HCEC 1CT (cell line): ENCODE measurements at regions not wholly inside any gene's neighbourhood (a gene's known extent, or its start where the extent isn't known, plus 50 kb on each side); places are given as distances from the start of the nearest gene placed in this dataset.

ENCODE experiments used
- DNase-seq: peaks from one replicate; pipeline ENCODE4 v3.0.0-alpha.2; 2017

DNA sequence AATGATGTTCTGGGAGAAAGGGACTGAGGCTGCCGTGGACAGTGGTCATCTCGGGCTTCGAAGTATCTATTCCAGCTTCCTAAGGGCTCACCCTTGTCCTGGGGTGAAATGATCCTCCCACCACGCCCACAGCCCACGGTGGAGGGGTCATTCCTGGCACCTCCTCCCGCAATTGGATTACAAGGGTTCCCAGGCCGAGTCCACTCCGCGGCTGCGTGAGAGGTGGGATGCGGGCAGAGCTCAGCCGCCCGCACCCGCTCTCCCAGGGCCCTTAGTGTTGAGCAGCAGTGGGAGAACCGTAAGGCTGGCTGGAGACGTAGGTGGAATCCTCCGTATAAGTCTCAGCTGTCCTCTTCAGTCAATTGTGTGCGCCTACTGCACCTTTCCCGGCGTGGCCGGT is 273.3 kb upstream of the ADAMTS16 start:
- DNase-seq: no peak

DNA sequence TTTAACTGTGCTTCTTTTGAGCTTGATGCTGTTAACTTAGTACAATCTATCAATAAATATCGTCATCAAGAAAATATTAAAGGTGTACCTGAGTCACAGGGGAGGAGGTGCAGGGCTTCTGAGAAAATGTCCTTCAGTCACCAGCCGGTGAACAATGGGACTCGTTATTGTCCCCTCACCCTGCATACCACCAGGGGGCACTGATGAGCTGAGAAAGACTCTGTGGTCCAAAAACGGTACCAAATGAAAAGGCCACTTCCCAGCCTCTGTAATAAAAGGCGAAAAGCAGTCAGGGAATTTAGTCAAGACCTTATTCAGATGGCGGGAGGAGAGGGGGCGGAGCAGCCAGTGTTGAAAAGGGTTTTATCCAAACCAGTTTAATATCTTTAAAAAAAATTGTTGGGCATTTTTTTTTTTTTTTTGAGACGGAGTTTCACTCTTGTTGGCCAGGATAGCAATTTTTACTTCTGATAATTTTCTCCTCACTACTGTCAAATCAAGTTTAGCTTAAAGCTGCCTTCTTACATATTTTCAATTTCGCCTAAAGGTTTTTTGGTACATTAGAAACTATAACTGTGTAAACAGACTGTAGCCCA is 271.9 kb upstream of the ADAMTS16 start:
- no peak for DNase-seq

DNA sequence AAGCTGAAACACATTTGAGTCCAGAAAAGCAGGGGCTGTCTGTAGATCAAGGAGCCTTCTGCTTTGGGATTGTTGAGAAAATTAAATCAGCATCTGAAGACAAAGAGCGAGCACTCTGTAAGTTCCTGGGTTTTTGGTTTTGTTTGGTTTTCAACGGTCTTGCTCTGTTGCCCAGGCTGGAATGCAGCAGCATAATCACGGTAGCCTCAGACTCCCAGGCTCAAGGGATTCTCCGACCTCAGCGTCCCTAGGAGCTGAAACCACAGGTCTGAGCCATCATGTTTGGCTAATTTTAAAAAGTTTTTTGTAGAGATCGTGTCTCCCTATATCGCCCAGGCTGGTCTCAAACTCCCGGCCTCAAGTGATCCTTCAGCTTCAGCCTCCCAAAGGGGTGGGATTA is 266.5 kb upstream of the ADAMTS16 start:
- no peak for DNase-seq

DNA sequence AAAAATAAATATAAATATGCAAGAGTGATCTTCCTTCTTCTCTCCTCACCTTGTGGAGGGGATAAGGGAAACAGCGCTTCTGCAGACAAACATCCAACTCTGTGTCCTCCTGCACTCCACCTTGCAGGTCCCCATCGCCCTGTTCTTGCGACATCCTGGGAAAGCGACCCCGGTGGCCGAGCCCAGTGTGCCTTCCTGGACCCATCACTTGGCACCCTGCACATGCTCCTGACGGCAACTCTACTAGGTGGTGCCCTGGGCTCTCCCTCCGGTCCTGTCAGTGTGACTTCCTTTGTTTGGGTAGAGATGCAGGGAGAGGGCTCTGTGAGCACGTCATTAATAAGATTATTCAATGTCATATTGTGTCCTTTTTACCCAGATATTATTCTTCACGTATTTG is 266.0 kb upstream of the ADAMTS16 start:
- DNase-seq: no peak

DNA sequence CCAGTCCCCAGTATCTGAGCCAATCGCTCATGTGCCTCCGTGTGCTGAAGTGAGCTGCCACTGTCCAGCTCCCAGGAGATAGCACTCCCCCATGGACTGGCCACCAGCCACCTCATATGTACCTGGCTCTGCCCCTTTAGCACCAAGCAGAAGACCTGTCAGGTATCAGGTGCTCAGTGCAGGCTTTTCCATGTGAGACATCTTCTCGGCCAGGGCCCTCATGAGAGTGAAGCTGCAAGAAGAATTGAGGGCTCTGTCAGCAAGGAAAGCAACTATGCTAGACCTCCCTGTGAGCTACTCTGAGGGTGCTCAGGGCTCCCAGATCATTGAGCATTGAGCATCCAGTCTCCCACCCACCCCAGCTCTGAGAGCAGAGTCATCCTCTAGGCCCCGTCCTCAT is 264.2 kb upstream of the ADAMTS16 start:
- DNase-seq: no peak

DNA sequence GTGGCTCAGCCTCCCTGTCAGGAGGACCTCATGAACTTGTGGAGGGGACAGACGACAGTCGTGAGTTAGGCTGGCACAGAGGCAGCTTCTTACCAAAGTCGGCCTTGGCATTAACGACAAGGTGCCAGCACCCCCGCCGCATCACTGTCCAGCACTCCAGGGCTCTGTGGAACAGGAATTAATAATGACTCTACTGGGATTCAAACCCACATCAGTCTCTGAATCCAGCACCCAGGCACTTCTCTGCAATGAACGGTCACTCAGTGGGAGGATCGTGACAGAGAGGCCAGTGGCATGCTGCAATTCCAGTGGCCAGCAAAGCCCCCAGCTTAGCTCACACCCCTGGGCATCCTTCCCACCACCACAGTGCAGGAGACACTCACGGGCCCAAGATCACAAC is 263.3 kb upstream of the ADAMTS16 start:
- DNase-seq: no peak

DNA sequence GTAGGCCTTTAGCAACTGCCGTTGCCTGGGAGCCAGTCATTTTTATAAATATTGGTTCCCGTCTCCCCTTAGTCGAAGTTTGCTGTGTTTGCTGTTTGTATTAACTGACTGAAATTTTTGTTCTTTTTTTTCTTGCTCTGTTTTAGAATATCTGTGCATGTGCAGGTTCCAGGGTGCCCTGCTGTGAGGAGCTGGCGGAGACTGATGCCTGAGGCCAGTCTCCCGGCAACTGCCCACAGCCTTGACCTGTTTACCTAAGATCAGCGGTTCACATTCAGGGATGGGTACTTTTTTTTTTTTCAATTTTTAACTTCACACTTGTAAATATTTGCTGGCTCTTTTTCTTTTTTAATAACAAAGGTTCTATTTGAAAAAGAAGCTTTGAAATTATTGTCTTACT is 262.6 kb upstream of the ADAMTS16 start:
- DNase-seq: no peak

DNA sequence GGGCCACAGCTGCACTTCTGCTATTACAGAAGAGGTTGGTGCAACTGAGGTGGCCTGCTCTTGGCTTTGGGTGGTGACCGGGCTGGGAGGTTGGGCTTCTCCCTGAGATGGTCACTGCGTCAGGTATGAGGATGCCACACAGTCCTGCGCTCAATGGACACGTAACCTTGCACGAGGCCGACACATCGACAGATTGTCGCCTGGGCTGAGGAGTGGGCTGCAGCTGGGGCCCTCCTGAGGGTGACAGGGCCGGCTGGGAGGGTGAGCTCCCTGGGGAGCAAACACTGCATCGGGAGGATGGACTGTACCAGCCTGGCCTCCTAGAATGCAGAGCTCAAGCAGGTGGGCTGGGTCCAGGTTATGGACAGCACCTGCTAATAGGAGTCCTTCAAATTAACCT is 261.1 kb upstream of the ADAMTS16 start:
- no peak for DNase-seq

DNA sequence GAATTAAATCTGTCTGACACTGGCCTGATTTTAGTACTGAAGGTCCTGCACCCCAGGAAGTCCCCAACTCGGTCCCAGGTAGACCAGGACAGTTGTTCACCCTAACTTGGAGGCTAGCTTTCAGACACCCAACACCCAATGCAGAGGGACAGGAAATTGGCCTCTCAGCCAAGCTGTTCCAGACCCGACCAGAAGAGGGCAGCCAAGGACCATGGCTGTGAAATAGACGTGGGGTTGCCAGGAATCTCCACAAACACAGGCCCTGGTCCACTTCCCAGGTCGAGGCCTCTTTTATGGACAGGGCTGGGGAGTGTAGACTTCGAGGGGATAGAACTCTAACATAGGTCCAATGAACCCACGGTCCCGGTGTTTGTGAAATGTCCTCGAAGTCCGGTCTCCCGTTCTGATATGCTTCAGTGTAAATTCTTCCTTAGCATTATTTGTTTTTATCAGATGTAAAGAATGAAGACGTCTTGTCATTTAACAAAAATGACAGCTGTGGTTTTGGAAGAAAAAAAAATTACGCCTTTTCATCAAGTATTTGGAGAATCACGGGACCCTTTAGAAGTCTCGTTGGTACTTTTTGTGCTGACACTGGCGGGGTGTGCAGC is 260.3 kb upstream of the ADAMTS16 start:
- peak; percentile 3 for DNase-seq

DNA sequence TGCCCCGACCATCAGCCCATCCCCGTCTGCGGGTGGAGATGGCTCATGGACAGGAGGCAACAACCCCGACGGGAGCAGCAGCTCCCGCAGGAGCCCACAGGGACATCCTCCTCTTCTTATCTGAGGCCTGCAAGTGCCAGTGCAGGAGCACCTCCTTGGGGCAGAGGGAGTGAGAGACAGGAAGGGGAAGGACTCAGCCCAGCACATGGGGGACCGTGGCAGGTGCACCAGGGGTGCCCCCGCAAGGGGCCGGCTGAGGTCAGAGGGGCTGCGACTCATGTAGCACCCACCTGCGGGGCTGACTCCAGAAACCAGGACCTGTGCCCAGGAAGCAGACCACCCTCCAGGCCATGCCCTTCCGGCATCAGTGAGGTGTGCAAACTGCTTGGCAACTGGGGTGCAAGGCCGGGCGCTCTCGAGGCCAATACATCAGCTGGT is 259.8 kb upstream of the ADAMTS16 start:
- DNase-seq: no peak

DNA sequence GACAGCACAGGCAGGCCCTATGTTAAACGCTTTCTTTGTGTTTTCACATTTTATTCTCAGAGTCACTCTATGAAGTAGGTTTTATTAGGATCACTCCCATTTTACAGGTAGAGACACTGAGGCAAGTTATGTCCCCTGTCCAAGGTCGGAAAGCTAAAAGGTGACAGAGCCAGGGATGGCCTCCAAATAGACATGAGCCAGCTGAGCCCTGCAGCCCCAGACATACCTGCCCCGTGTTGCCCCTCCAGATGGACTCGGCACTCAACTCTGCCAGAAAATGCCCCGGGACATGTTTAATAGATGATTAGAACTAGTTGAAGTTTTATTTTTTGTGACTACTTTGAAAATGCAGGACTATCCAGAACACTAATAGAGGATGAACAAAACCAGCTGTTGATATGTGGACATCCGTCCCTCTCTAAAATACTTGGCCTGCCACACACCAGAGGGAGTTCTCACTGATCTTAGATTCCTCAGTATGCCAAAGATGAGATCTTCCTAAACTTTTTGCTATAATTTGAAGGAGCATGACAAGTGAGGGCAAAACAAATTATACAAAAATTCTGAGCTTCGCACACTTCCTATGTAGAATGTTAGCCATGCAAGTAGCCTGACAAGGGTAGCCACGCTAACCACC is 258.6 kb upstream of the ADAMTS16 start:
- DNase-seq: no peak

DNA sequence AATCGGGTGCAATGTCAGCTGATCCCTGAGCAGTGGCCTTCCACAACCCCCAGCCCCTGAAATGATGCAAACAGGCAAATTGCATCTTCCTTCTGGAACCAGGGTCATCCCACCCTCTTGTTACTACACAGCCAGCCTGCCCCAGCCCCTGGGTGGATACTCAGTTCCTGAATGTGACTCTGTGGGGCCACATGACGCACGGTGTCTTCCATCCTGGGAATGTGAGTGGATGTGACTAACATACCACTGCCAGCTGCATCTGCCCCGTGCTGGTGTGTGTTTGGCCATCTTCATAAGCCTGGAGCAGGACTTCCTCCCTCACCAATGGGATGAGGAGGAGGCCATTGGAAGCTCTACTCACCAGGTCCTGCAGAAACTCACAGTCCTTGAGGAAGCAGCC is 257.9 kb upstream of the ADAMTS16 start:
- DNase-seq: no peak

DNA sequence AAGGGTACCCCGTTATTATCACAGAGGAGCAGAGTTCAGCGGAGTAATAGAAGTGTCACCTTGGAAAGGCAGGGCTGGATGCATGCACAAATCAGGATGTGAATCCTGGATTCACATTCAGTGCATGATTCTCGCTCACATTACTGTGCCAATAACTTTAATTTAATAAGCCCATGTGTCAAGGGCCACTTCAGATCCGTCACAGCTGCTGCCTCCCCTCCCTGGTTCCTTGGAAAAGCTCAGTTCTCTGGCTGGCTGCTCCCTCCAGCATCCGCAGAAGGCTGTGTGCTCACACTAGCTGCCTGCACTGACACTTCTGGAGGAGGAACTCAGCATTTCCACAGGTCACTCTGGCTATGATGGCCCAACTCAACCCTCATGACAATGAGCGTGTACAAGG is 256.8 kb upstream of the ADAMTS16 start:
- DNase-seq: no peak

DNA sequence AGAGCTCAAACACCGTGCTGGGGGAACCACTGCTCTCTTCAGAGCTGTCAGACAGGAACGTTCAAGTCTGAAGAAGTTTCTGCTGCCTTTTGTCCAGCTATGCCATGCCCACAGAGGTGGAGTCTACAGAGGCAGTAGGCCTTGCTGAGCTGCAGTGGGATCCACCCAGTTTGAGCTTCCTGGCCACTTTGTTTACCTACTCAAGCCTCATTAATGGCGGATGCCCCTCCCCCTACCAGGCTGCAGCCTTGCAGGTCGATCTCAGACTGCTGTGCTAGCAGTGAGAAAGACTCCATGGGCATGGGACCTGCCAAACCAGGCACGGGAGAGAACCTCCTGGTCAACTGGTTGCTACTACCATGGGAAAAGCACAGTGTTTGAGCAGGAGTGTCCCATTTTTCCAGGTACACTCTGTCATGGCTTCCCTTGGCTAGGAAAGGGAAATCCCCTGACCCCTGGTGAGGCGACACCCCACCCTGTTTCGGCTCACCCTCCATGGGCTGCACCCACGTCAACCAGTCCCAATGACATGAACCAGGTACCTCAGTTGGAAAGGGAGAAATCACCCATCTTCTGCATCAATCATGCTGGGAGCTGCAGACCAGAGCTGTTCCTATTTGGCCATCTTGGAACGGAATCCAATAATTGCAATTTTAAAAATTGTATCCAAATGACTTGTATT is 246.9 kb upstream of the ADAMTS16 start:
- DNase-seq: no peak

DNA sequence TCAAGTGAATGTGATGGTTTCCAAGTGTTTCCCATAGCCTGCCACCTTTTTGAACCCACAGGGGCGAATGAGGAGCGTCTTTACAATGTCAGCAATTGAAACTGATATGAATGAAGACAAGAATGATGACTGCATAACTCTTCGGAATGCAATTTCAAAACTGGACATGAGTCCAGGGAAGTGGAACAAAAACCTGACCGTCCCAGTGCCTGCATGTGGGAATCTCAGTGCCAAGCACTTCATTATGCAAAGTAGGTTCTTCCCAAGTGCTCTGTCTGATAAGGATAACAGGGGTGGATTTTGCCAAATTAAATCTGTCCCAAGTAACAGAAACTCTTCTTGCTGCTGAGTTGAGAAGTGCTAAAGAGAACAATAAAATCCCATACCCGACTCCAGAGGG is 243.8 kb upstream of the ADAMTS16 start:
- DNase-seq: no peak

DNA sequence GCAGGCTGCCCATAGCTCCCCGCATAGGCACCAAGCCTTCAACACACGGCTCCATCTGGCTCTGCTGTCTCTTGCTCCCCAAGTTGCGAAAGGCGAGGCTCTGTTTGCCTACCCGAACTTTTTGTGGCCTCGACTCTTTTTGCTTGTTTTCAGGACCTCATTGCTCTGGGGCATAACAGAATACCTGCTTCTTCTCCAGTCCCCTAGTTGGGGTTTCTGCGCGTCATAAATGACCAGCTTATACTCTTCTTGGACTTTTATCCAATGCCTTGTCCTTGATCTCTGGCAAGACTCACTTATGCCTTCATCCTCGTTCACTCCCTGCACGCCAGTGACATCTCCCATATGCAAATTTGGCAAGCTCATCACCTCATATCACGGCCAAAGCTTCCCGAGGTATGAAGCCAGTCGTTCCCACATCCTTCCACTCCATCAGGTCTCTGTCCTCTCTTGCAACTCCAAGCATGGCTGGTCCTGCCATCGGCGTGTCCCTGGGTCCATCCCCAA is 238.8 kb upstream of the ADAMTS16 start:
- DNase-seq: no peak

DNA sequence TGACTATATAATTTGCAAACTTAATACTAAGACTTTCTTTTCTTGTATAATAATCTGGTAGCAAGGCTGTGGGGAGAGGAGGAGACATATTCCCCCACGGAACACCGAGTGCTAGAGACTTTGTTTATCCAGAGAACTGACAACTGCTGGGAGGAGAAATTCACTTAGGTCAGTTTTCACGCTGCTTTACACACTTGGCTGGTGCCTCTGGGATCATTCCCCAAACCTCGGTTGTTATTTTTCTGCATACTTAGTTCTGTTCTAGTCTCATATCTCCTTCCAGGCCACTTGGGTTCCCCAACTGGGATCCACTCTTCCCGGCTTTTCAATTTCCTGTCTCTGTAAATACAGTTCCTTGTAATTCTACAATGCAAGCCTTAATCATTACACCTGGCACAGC is 238.2 kb upstream of the ADAMTS16 start:
- DNase-seq: no peak

DNA sequence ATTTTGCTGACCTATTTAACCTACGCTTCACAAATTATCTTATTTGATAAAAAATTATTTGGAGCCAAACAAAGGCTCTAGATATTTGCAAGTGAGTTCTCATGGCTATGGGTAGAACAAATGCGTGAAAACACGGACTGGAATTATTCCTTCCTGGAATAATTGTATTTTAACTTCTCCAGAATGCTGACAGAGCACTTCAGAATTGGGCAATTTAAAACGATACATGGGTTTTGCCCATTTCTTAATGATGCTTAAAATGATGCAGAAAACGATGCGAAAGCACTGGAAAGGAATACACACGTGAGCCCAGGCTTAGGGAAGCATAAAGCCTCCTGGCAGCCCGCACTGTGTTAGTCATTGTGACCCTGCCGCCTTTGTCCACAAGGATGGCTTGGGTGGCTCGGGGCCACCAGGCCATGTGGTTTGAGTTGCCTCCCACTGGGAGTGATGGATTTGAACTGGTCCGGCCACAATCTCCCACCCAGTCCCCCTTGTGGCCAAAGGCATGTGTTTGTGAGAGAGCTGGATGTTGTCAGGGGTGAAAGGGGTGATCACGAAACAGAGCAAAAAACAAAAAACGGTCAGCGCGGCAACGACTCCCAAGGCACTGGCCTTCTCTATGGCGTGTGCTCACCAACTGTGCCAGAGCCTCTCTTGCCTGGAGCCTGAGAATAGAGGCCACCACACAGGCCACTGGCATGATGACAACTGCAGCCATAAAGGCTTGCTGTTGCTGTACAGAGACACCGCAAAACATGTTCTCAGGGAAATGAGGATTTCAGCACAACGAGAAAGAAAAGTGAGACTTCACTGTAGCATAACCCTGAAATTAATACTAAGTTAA is 234.2 kb upstream of the ADAMTS16 start:
- no peak for DNase-seq

DNA sequence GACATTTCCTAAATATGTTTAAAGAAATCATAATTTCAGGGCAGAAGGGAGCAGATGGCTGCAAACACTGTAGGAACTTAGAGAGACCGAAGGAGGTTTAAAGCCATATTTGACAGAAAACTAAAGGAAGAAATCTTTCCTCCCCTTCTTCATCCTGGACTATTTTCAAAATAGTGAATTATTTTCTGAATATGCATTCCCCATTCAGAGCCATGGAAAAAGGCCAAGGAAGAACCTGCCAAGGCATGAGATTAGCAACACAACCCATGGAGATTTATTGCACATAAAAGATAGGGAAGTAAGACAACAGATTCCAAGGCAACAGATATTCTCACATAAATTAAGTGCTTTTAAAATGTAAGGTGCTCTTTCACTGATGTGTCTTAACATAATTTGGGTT is 233.3 kb upstream of the ADAMTS16 start:
- DNase-seq: no peak

DNA sequence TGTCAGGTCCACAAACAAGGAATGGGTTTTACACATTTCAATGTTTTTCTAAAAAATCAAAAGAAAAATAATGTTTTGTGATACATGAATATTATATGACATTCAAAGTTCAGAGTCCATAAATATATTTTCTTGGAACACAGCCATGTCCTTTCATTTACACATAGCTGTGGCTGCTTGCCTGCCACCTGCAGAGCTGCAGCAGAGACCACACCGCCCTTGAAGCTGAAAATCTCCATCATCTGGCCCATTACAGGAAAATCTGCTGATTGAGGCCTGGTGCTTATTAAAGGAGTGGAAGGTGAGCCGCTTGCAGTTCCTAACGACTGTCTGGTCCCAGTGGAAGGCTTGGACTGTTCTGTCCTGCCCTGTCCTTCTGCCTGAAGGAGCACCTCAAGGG is 232.6 kb upstream of the ADAMTS16 start:
- DNase-seq: no peak

DNA sequence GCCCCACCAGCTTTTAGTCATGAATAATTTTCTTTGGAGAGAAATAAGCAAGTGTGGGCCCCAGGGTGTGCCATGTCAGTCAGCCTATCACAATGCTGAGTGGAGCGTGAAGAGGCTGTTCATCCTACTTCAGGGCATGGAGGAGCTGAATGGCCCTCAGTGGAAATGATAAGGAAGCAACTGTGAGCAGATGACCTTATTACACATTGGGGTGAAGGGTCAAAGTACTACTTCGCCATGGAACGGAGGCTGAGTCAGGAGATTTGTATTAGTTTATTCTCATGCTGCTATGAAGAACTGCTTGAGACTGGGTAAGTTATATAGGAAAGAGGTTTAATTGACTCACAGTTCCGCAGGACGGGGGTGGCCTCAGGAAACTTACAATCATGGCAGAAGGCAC is 231.0 kb upstream of the ADAMTS16 start:
- no peak for DNase-seq

DNA sequence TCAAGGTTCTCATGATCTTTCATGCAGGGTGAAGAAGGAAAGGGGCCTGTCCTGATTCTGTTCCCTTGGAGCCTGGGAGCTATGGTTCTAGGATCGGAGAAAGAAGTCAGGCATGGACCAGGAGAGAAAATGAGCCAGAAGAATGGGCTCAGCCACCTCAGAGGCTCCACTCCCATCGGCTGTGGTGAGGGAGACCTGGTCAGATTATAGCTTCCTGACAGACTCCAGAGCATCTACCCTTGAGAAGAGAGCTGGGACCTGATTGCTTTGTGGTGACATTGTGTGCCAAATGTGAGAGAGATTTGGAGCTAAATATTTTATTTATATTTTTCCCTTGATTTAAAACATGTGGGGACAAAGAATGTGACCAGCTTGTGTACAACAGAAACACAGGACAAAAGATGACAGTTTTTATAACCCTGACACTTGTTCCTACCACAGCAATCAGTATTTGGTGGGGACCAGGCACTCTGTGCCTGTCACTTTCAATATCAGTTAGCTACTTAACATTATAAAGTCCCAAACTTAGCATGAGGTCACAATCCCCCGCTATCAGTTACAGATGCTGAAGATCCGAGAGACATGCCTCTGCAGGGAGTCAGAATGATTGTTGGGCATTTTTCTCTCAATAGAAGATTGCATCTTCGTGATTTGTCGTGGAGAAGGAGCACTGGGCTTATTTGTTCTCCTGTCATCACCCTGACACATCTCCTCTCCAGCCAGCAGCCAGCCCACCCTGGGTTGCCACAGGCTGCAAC is 228.3 kb upstream of the ADAMTS16 start:
- no peak for DNase-seq
